ENCODE measurements at regions not wholly inside any gene's neighbourhood (a gene's known extent, or its start where the extent isn't known, plus 50 kb on each side); places are given as distances from the start of the nearest gene placed in this dataset.

- DNase-seq: no peak
Measured at GRCh38 chr1:65486613-65487012, 66.1 kb downstream of the LEPR start.

- no peak for DNase-seq
Measured at GRCh38 chr1:65489481-65489880, 69.0 kb downstream of the LEPR start.

- no peak for DNase-seq
Measured at GRCh38 chr1:65490231-65491009, 70.0 kb downstream of the LEPR start.

- no peak for DNase-seq
Measured at GRCh38 chr1:65491472-65491871, 71.0 kb downstream of the LEPR start.

- no peak for DNase-seq
Measured at GRCh38 chr1:65493802-65494201, 73.3 kb downstream of the LEPR start.

- DNase-seq: no peak
Measured at GRCh38 chr1:65494671-65495070, 74.2 kb downstream of the LEPR start.

- no peak for DNase-seq
Measured at GRCh38 chr1:65495137-65495536, 74.7 kb downstream of the LEPR start.

GRCh38 chr1:65497256-65497830 is 76.9 kb downstream of the LEPR start:
- DNase-seq: no peak

GRCh38 chr1:65503427-65503826 is 83.0 kb downstream of the LEPR start:
- DNase-seq: no peak

- no peak for DNase-seq
Measured at GRCh38 chr1:65504263-65504662, 83.8 kb downstream of the LEPR start.

- DNase-seq: no peak
Measured at GRCh38 chr1:65505547-65506300, 85.3 kb downstream of the LEPR start.

GRCh38 chr1:65508051-65508450 is 87.6 kb downstream of the LEPR start:
- DNase-seq: no peak

GRCh38 chr1:65509912-65510680 is 89.6 kb downstream of the LEPR start:
- DNase-seq: no peak

- no peak for DNase-seq
Measured at GRCh38 chr1:65510961-65511360, 90.5 kb downstream of the LEPR start.

GRCh38 chr1:65512383-65512782 is 91.9 kb downstream of the LEPR start:
- DNase-seq: no peak

- no peak for DNase-seq
Measured at GRCh38 chr1:65512967-65513780, 92.7 kb downstream of the LEPR start.

GRCh38 chr1:65514041-65514440 is 93.6 kb downstream of the LEPR start:
- no peak for DNase-seq

- no peak for DNase-seq
Measured at GRCh38 chr1:65524931-65525265, 104.4 kb downstream of the LEPR start.

- no peak for DNase-seq
Measured at GRCh38 chr1:65525266-65526048, 105.0 kb downstream of the LEPR start.

- DNase-seq: no peak
Measured at GRCh38 chr1:65526049-65526556, 105.6 kb downstream of the LEPR start.

- DNase-seq: no peak
Measured at GRCh38 chr1:65527190-65527589, 106.7 kb downstream of the LEPR start.

Data from stimulated activated naive CD4-positive, alpha-beta T cell treated with Interleukin-2 at 50 U/mL for 16 hours (primary cell).